HCT116 (cell line): ENCODE measurements at regions not wholly inside any gene's neighbourhood (a gene's known extent, or its start where the extent isn't known, plus 50 kb on each side); places are given as distances from the start of the nearest gene placed in this dataset.

Experiments
- ATAC-seq: fragments of 200-7000 bp; cut with Tn5 transposase; 2 replicates; pipeline ENCODE4 v1.9.1; 2020; ENCODE audit warnings: mild to moderate bottlenecking, moderate library complexity
- BruUV-seq: library from RNA; stranded (reverse); fragments of 400-500 nt; replicated peaks from 2 replicates; lab custom pipeline; 2021; lab: Mats Ljungman, UMichigan
- CTCF ChIA-PET: fragments of 300-600 bp; sonication (Branson Sonifier 250); formaldehyde crosslinking; loops from one replicate; lab custom pipeline; 2021; ENCODE audit warnings: antibody characterized with exemption; lab: Charles Lee
- POLR2A ChIA-PET: fragments of 300-600, 350-600 bp; sonication (Branson Sonifier 250); formaldehyde crosslinking; loops from one replicate; lab custom pipeline; 2021; ENCODE audit warnings: antibody characterized with exemption; lab: Charles Lee
- RAD21 ChIA-PET, 2 experiments: fragments of 300-600 bp; sonication (Branson Sonifier 250); formaldehyde crosslinking; loops; one replicate each; lab custom pipeline; 2023; ENCODE audit warnings: low total read pairs in 2 of 2; ENCODE audit not compliant: uncharacterized antibody in 2 of 2, unreplicated experiment in 2 of 2, low non-redundant PET in 1 of 2; lab: Charles Lee
- DNase-seq: peaks from one replicate; pipeline ENCODE4 v3.0.0-alpha.2; 2010; ENCODE audit warnings: low read depth, low spot score
- H2AFZ ChIP-seq: fragments of 200-600 bp; shearing (Covaris generic), sonication (generic); 2 replicates; pipeline ENCODE4 v1.6.1; 2017; ENCODE audit warnings: low read depth, mixed run types, mixed read lengths, antibody characterized with exemption, low read length; ENCODE audit not compliant: poor library complexity, severe bottlenecking
- H3K27ac ChIP-seq: 2 replicates; pipeline ENCODE4 v1.5.1; 2012; ENCODE audit warnings: low read depth, low read length
- H3K27me3 ChIP-seq: fragments of 200-600 bp; sonication (generic); 2 replicates; pipeline ENCODE4 v1.6.1; 2016; ENCODE audit warnings: mixed run types, low read length, mixed read lengths; ENCODE audit not compliant: insufficient read depth
- H3K36me3 ChIP-seq, 2 experiments: fragments of 200-500 bp in 1 of 2; fragments of 200-600 bp in 1 of 2; sonication (Bioruptor generic) in 1 of 2; sonication (generic) in 1 of 2; 2 replicates each; pipeline versions ENCODE4 v1.5.1 to v1.6.1; 2014 to 2016; ENCODE audit warnings: low read length in 2 of 2, inconsistent platforms in 1 of 2, mixed read lengths in 1 of 2, mixed run types in 1 of 2; ENCODE audit not compliant: insufficient read depth in 2 of 2, control insufficient read depth in 1 of 2
- H3K4me1 ChIP-seq, 2 experiments: fragments of 200-600 bp in 1 of 2; sonication (generic) in 1 of 2; 2 replicates each; pipeline versions ENCODE4 v1.5.1 to v1.6.1; 2012 to 2017; ENCODE audit warnings: low read length in 2 of 2, inconsistent platforms in 1 of 2, mild to moderate bottlenecking in 1 of 2, mixed read lengths in 1 of 2, mixed run types in 1 of 2, moderate library complexity in 1 of 2; ENCODE audit not compliant: insufficient read depth in 2 of 2, control insufficient read depth in 1 of 2
- H3K4me2 ChIP-seq: fragments of 200-600 bp; sonication (generic); 2 replicates; pipeline ENCODE4 v1.6.1; 2017; ENCODE audit warnings: mixed run types, low read length, mixed read lengths
- H3K4me3 ChIP-seq, 2 experiments: fragments of 200-600 bp in 1 of 2; sonication (generic) in 1 of 2; replicated peaks in 1 of 2; 2 replicates each; pipeline ENCODE4 v1.5.1; 2011 to 2016; ENCODE audit warnings: low read length in 2 of 2, control low read depth in 1 of 2, low read depth in 1 of 2, mild to moderate bottlenecking in 1 of 2, mixed read lengths in 1 of 2, mixed run types in 1 of 2
- H3K79me2 ChIP-seq: fragments of 200-600 bp; sonication (generic); 2 replicates; pipeline ENCODE4 v1.6.1; 2017; ENCODE audit warnings: mild to moderate bottlenecking, mixed run types, low read length, moderate library complexity, mixed read lengths; ENCODE audit not compliant: insufficient read depth
- H3K9ac ChIP-seq: fragments of 200-600 bp; sonication (generic); 2 replicates; pipeline ENCODE4 v1.6.1; 2016; ENCODE audit warnings: low read length, mixed read lengths
- H3K9me2 ChIP-seq: fragments of 200-600 bp; sonication (generic), shearing (Covaris generic); 2 replicates; pipeline ENCODE4 v1.6.1; 2017; ENCODE audit warnings: mixed run types, mild to moderate bottlenecking, moderate library complexity; ENCODE audit not compliant: insufficient read depth
- H3K9me3 ChIP-seq, 2 experiments: fragments of 200-500 bp in 1 of 2; fragments of 200-600 bp in 1 of 2; sonication (Bioruptor generic) in 1 of 2; sonication (generic) in 1 of 2; 2 replicates each; pipeline ENCODE4 v1.6.1; 2014 to 2017; ENCODE audit warnings: low read length in 2 of 2, mixed read lengths in 2 of 2, inconsistent platforms in 1 of 2, low read depth in 1 of 2, mild to moderate bottlenecking in 1 of 2, mixed run types in 1 of 2, moderate library complexity in 1 of 2; ENCODE audit not compliant: control insufficient read depth in 1 of 2, insufficient read depth in 1 of 2
- H4K20me1 ChIP-seq: fragments of 200-600 bp; sonication (generic), shearing (Covaris generic); 2 replicates; pipeline ENCODE4 v1.6.1; 2017; ENCODE audit warnings: mixed run types, mild to moderate bottlenecking, moderate library complexity; ENCODE audit not compliant: insufficient read depth
- ATF3 ChIP-seq: IDR thresholded peaks from 2 replicates; pipeline ENCODE4 v1.6.1; 2012
- CBX3 ChIP-seq: IDR thresholded peaks from 2 replicates; pipeline ENCODE4 v1.6.1; 2012; ENCODE audit warnings: low read depth
- CEBPB ChIP-seq: IDR thresholded peaks from 2 replicates; pipeline ENCODE4 v1.6.1; 2012; ENCODE audit warnings: low read depth
- CTCF ChIP-seq, 3 experiments: fragments of 200-600 bp in 1 of 3; sonication (generic) in 1 of 3; IDR thresholded peaks in 2 of 3; conservative IDR thresholded peaks in 1 of 3; 2 replicates each; pipeline ENCODE4 v1.5.1; 2012 to 2017; ENCODE audit warnings: low read depth in 2 of 3, low read length in 2 of 3, antibody characterized with exemption in 1 of 3, borderline replicate concordance in 1 of 3, control low read depth in 1 of 3, mild to moderate bottlenecking in 1 of 3, mixed read lengths in 1 of 3, mixed run types in 1 of 3, moderate library complexity in 1 of 3; ENCODE audit not compliant: insufficient read depth in 1 of 3
- ELF1 ChIP-seq: IDR thresholded peaks from 2 replicates; pipeline ENCODE4 v1.6.1; 2012; ENCODE audit warnings: low read depth, borderline replicate concordance
- EZH2 ChIP-seq: fragments of 200-600 bp; sonication (generic); IDR thresholded peaks from 2 replicates; pipeline ENCODE4 v1.6.1; 2017; ENCODE audit warnings: antibody characterized with exemption, mixed run types
- FOSL1 ChIP-seq: IDR thresholded peaks from 2 replicates; pipeline ENCODE4 v1.6.1; 2012; ENCODE audit warnings: low read depth
- JUND ChIP-seq: IDR thresholded peaks from 2 replicates; pipeline ENCODE4 v1.6.1; 2012
- POLR2A ChIP-seq: IDR thresholded peaks from 2 replicates; pipeline ENCODE4 v1.7.0; 2011; ENCODE audit warnings: borderline replicate concordance; ENCODE audit not compliant: insufficient read depth, insufficient read length; ENCODE audit errors: extremely low read depth
- POLR2AphosphoS5 ChIP-seq: IDR thresholded peaks from 2 replicates; pipeline ENCODE4 v1.6.1; 2011; ENCODE audit warnings: mild to moderate bottlenecking, low read depth, low read length, moderate library complexity
- SIN3A ChIP-seq: IDR thresholded peaks from 2 replicates; pipeline ENCODE4 v1.6.1; 2012; ENCODE audit warnings: low read depth
- SP1 ChIP-seq: IDR thresholded peaks from 2 replicates; pipeline ENCODE4 v1.6.1; 2012; ENCODE audit warnings: low read depth
- SRF ChIP-seq: IDR thresholded peaks from 2 replicates; pipeline ENCODE4 v1.6.1; 2012; ENCODE audit warnings: low read depth
- TCF7L2 ChIP-seq: IDR thresholded peaks from 2 replicates; pipeline ENCODE4 v1.7.0; 2011; ENCODE audit warnings: borderline replicate concordance, inconsistent platforms; ENCODE audit not compliant: insufficient read depth, insufficient read length; ENCODE audit errors: extremely low read depth
- YY1 ChIP-seq: IDR thresholded peaks from 2 replicates; pipeline ENCODE4 v1.6.1; 2011; ENCODE audit warnings: low read length, low read depth, moderate library complexity, mild to moderate bottlenecking; ENCODE audit not compliant: insufficient replicate concordance; ENCODE audit errors: extremely low read depth
- ZFX ChIP-seq: fragments of 450-650 bp; IDR thresholded peaks from 2 replicates; pipeline ENCODE4 v1.6.1; 2017
- ZNF274 ChIP-seq: fragments of 200-500 bp; sonication (Bioruptor generic); IDR thresholded peaks from 2 replicates; pipeline ENCODE4 v1.6.1; 2014; ENCODE audit warnings: mild to moderate bottlenecking, low read depth, low read length, inconsistent platforms
- intact Hi-C: fragments of 100-400 bp; cut with micrococcal nuclease; formaldehyde crosslinking; loops from 2 replicates; pipeline ENCODE4 v1.10.0; 2022
- TF ChIP-seq, protein P1 (sequence below): IDR thresholded peaks from 2 replicates; pipeline ENCODE4 v1.6.1; 2012
- TF ChIP-seq, protein P2 (sequence below): IDR thresholded peaks from 2 replicates; pipeline ENCODE4 v1.6.1; 2012; ENCODE audit warnings: low read depth

DNA sequence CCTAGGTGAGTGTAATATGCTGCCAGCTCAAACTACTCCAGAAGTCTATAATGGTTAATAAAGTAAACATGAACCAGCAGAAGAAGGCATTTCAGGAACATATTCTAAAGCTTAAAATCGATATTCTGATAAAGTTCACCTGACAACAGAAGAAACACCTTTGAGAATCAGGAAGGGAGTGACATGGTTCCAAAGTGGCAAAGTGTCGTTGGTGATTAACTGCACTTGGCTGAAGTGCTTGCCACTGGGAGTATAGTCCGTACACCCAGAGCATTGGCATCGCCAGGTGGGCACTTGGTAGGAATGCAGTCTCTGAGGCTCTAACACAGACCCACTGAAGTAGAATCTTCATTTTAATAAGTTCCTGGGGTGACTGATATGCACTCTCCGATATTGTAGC, 76.0 kb upstream of the H2AZ1 start:
- 0 out of 2 replicates have a peak, but pooled peaks cover 3% of the 10 kb centered on the region for H3K9me2 ChIP-seq
- TF ChIP-seq ATF3, result no peak
- no peak for TF ChIP-seq POLR2A
- TF ChIP-seq, protein P1, sequence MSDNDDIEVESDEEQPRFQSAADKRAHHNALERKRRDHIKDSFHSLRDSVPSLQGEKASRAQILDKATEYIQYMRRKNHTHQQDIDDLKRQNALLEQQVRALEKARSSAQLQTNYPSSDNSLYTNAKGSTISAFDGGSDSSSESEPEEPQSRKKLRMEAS, result no peak
- no peak for TF ChIP-seq FOSL1
- TF ChIP-seq ZFX, result no peak
- TF ChIP-seq CBX3, result no peak
- no peak for TF ChIP-seq POLR2AphosphoS5
- TF ChIP-seq, protein P2, sequence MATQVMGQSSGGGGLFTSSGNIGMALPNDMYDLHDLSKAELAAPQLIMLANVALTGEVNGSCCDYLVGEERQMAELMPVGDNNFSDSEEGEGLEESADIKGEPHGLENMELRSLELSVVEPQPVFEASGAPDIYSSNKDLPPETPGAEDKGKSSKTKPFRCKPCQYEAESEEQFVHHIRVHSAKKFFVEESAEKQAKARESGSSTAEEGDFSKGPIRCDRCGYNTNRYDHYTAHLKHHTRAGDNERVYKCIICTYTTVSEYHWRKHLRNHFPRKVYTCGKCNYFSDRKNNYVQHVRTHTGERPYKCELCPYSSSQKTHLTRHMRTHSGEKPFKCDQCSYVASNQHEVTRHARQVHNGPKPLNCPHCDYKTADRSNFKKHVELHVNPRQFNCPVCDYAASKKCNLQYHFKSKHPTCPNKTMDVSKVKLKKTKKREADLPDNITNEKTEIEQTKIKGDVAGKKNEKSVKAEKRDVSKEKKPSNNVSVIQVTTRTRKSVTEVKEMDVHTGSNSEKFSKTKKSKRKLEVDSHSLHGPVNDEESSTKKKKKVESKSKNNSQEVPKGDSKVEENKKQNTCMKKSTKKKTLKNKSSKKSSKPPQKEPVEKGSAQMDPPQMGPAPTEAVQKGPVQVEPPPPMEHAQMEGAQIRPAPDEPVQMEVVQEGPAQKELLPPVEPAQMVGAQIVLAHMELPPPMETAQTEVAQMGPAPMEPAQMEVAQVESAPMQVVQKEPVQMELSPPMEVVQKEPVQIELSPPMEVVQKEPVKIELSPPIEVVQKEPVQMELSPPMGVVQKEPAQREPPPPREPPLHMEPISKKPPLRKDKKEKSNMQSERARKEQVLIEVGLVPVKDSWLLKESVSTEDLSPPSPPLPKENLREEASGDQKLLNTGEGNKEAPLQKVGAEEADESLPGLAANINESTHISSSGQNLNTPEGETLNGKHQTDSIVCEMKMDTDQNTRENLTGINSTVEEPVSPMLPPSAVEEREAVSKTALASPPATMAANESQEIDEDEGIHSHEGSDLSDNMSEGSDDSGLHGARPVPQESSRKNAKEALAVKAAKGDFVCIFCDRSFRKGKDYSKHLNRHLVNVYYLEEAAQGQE, result no peak
- TF ChIP-seq SP1, result no peak
- no peak for TF ChIP-seq SRF
- TF ChIP-seq TCF7L2, result no peak
- no peak for TF ChIP-seq ELF1
- no peak for TF ChIP-seq EZH2
- no peak for TF ChIP-seq CEBPB
- TF ChIP-seq ZNF274, result no peak
- no peak for TF ChIP-seq CTCF (IDR thresholded peaks at IDR 0.05 in 2 of 3, conservative IDR thresholded peaks at IDR 0.05 in 1 of 3; ENCODE audit: borderline replicate concordance in 1 of 3, insufficient read depth in 1 of 3, low read depth in 2 of 3, low read length in 2 of 3)
- no peak for TF ChIP-seq YY1
- TF ChIP-seq JUND, result no peak
- TF ChIP-seq SIN3A, result no peak
- no peak for DNase-seq
- intact Hi-C loops, result no loop called here
- ChIA-PET CTCF (no interaction called here), POLR2A (no interaction called here), RAD21 (no interaction called here)
- no peak overlapping the region for H3K4me3 ChIP-seq
- H4K20me1 ChIP-seq, result no peaks in the 10 kb centered on the region
- H3K36me3 ChIP-seq, result no peaks in the 10 kb centered on the region
- ATAC-seq, result no peak
- no peaks in the 10 kb centered on the region for H3K9me3 ChIP-seq
- no peak overlapping the region for H3K27ac ChIP-seq
- no peaks in the 10 kb centered on the region for H3K27me3 ChIP-seq
- no peaks in the 10 kb centered on the region for H3K79me2 ChIP-seq
- H2AFZ ChIP-seq, result no peak overlapping the region
- no peaks in the 10 kb centered on the region for H3K4me1 ChIP-seq
- H3K4me2 ChIP-seq, result no peak overlapping the region
- no peak overlapping the region for H3K9ac ChIP-seq
- BruUV-seq, result no TSS peak
